GM23338 (cell line): ENCODE measurements at regions not wholly inside any gene's neighbourhood (a gene's known extent, or its start where the extent isn't known, plus 50 kb on each side); places are given as distances from the start of the nearest gene placed in this dataset.

ENCODE experiments used
- CREB1 ChIP-seq: fragments of 250-450 bp; sonication (Bioruptor Pico); IDR thresholded peaks from 2 replicates; pipeline ENCODE4 v1.5.0; 2020; ENCODE audit warnings: low read depth, mild to moderate bottlenecking, moderate library complexity
- EZH2 ChIP-seq: fragments of 200-600 bp; sonication (generic); IDR thresholded peaks from one replicate; pipeline ENCODE4 v1.8.0; 2017; ENCODE audit warnings: antibody characterized with exemption, mild to moderate bottlenecking, low read depth; ENCODE audit not compliant: unreplicated experiment
- EZH2phosphoT487 ChIP-seq: fragments of 200-600 bp; sonication (generic); IDR thresholded peaks from one replicate; pipeline ENCODE4 v1.8.1; 2018; ENCODE audit warnings: antibody characterized with exemption; ENCODE audit not compliant: unreplicated experiment
- JUNB ChIP-seq: IDR thresholded peaks from one replicate; pipeline ENCODE4 v1.6.1; 2016; ENCODE audit warnings: antibody characterized with exemption; ENCODE audit not compliant: unreplicated experiment
- POLR2AphosphoS5 ChIP-seq: IDR thresholded peaks from 2 replicates; pipeline ENCODE4 v1.6.1; 2016; ENCODE audit warnings: antibody characterized with exemption, low read depth
- STAT1 ChIP-seq: IDR thresholded peaks from one replicate; pipeline ENCODE4 v1.6.1; 2016; ENCODE audit warnings: antibody characterized with exemption; ENCODE audit not compliant: unreplicated experiment
- ZNF114 ChIP-seq: fragments of 250-450 bp; sonication (Bioruptor Pico); IDR thresholded peaks from 2 replicates; pipeline ENCODE4 v1.5.0; 2020; ENCODE audit warnings: mild to moderate bottlenecking, moderate library complexity
- ZNF331 ChIP-seq: fragments of 250-450 bp; sonication (Bioruptor Pico); IDR thresholded peaks from 2 replicates; pipeline ENCODE4 v1.5.0; 2020; ENCODE audit warnings: low read depth, mild to moderate bottlenecking, moderate library complexity
- TF ChIP-seq, protein P1 (sequence below), 2 experiments: fragments of 200-600 bp in 1 of 2; sonication (generic) in 1 of 2; conservative IDR thresholded peaks; 2 replicates each; pipeline versions ENCODE4 v1.5.1 to v1.6.1; 2016 to 2017; ENCODE audit warnings: antibody characterized with exemption in 2 of 2, low read depth in 2 of 2, mild to moderate bottlenecking in 2 of 2, moderate library complexity in 1 of 2
- TF ChIP-seq, protein P2 (sequence below): fragments of 250-450 bp; sonication (Bioruptor Pico); IDR thresholded peaks from 2 replicates; pipeline ENCODE4 v1.5.0; 2020; ENCODE audit warnings: mild to moderate bottlenecking, moderate library complexity
- TF ChIP-seq, protein P3 (sequence below): IDR thresholded peaks from one replicate; pipeline ENCODE4 v1.6.1; 2018; ENCODE audit warnings: antibody characterized with exemption; ENCODE audit not compliant: unreplicated experiment
- TF ChIP-seq, protein P4 (sequence below): IDR thresholded peaks from 2 replicates; pipeline ENCODE4 v1.6.1; 2016; ENCODE audit warnings: antibody characterized with exemption

DNA sequence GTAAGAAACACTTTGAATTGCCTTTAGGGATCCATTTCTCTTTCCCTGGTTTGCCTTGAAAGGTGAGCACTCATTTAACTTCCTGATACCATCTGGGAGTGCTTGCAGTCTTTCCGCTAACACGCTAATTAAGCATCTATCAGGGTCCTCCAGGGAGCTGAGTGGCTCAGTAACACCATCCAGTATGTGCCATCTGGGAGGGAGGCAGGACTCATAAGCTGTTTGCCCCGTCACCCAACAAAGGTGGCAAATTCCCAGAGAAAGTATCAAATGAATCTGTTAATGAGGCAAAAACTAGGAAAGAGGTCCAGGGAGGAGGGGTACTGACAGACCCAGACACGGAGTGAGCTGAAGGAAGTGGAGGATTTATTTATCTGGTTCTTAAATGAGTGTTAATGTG is 430.9 kb downstream of the HLX start:
- TF ChIP-seq, protein P1, sequence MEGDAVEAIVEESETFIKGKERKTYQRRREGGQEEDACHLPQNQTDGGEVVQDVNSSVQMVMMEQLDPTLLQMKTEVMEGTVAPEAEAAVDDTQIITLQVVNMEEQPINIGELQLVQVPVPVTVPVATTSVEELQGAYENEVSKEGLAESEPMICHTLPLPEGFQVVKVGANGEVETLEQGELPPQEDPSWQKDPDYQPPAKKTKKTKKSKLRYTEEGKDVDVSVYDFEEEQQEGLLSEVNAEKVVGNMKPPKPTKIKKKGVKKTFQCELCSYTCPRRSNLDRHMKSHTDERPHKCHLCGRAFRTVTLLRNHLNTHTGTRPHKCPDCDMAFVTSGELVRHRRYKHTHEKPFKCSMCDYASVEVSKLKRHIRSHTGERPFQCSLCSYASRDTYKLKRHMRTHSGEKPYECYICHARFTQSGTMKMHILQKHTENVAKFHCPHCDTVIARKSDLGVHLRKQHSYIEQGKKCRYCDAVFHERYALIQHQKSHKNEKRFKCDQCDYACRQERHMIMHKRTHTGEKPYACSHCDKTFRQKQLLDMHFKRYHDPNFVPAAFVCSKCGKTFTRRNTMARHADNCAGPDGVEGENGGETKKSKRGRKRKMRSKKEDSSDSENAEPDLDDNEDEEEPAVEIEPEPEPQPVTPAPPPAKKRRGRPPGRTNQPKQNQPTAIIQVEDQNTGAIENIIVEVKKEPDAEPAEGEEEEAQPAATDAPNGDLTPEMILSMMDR (conservative IDR thresholded peaks at IDR 0.05; ENCODE audit: low read depth in 2 of 2), result no peak
- TF ChIP-seq POLR2AphosphoS5 (no peak), EZH2 (no peak), CREB1 (no peak), ZNF114 (CRISPR knock-in tag) (no peak), STAT1 (no peak), EZH2phosphoT487 (no peak), JUNB (no peak), ZNF331 (no peak)
- TF ChIP-seq, protein P2, sequence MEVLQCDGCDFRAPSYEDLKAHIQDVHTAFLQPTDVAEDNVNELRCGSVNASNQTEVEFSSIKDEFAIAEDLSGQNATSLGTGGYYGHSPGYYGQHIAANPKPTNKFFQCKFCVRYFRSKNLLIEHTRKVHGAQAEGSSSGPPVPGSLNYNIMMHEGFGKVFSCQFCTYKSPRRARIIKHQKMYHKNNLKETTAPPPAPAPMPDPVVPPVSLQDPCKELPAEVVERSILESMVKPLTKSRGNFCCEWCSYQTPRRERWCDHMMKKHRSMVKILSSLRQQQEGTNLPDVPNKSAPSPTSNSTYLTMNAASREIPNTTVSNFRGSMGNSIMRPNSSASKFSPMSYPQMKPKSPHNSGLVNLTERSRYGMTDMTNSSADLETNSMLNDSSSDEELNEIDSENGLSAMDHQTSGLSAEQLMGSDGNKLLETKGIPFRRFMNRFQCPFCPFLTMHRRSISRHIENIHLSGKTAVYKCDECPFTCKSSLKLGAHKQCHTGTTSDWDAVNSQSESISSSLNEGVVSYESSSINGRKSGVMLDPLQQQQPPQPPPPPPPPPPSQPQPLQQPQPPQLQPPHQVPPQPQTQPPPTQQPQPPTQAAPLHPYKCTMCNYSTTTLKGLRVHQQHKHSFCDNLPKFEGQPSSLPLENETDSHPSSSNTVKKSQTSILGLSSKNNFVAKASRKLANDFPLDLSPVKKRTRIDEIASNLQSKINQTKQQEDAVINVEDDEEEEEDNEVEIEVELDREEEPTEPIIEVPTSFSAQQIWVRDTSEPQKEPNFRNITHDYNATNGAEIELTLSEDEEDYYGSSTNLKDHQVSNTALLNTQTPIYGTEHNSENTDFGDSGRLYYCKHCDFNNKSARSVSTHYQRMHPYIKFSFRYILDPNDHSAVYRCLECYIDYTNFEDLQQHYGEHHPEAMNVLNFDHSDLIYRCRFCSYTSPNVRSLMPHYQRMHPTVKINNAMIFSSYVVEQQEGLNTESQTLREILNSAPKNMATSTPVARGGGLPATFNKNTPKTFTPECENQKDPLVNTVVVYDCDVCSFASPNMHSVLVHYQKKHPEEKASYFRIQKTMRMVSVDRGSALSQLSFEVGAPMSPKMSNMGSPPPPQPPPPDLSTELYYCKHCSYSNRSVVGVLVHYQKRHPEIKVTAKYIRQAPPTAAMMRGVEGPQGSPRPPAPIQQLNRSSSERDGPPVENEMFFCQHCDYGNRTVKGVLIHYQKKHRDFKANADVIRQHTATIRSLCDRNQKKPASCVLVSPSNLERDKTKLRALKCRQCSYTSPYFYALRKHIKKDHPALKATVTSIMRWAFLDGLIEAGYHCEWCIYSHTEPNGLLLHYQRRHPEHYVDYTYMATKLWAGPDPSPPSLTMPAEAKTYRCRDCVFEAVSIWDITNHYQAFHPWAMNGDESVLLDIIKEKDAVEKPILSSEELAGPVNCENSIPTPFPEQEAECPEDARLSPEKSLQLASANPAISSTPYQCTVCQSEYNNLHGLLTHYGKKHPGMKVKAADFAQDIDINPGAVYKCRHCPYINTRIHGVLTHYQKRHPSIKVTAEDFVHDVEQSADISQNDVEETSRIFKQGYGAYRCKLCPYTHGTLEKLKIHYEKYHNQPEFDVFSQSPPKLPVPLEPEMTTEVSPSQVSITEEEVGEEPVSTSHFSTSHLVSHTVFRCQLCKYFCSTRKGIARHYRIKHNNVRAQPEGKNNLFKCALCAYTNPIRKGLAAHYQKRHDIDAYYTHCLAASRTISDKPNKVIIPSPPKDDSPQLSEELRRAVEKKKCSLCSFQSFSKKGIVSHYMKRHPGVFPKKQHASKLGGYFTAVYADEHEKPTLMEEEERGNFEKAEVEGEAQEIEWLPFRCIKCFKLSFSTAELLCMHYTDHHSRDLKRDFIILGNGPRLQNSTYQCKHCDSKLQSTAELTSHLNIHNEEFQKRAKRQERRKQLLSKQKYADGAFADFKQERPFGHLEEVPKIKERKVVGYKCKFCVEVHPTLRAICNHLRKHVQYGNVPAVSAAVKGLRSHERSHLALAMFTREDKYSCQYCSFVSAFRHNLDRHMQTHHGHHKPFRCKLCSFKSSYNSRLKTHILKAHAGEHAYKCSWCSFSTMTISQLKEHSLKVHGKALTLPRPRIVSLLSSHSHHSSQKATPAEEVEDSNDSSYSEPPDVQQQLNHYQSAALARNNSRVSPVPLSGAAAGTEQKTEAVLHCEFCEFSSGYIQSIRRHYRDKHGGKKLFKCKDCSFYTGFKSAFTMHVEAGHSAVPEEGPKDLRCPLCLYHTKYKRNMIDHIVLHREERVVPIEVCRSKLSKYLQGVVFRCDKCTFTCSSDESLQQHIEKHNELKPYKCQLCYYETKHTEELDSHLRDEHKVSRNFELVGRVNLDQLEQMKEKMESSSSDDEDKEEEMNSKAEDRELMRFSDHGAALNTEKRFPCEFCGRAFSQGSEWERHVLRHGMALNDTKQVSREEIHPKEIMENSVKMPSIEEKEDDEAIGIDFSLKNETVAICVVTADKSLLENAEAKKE (CRISPR knock-in tag), result no peak
- TF ChIP-seq, protein P3, sequence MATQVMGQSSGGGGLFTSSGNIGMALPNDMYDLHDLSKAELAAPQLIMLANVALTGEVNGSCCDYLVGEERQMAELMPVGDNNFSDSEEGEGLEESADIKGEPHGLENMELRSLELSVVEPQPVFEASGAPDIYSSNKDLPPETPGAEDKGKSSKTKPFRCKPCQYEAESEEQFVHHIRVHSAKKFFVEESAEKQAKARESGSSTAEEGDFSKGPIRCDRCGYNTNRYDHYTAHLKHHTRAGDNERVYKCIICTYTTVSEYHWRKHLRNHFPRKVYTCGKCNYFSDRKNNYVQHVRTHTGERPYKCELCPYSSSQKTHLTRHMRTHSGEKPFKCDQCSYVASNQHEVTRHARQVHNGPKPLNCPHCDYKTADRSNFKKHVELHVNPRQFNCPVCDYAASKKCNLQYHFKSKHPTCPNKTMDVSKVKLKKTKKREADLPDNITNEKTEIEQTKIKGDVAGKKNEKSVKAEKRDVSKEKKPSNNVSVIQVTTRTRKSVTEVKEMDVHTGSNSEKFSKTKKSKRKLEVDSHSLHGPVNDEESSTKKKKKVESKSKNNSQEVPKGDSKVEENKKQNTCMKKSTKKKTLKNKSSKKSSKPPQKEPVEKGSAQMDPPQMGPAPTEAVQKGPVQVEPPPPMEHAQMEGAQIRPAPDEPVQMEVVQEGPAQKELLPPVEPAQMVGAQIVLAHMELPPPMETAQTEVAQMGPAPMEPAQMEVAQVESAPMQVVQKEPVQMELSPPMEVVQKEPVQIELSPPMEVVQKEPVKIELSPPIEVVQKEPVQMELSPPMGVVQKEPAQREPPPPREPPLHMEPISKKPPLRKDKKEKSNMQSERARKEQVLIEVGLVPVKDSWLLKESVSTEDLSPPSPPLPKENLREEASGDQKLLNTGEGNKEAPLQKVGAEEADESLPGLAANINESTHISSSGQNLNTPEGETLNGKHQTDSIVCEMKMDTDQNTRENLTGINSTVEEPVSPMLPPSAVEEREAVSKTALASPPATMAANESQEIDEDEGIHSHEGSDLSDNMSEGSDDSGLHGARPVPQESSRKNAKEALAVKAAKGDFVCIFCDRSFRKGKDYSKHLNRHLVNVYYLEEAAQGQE, result no peak
- TF ChIP-seq, protein P4, sequence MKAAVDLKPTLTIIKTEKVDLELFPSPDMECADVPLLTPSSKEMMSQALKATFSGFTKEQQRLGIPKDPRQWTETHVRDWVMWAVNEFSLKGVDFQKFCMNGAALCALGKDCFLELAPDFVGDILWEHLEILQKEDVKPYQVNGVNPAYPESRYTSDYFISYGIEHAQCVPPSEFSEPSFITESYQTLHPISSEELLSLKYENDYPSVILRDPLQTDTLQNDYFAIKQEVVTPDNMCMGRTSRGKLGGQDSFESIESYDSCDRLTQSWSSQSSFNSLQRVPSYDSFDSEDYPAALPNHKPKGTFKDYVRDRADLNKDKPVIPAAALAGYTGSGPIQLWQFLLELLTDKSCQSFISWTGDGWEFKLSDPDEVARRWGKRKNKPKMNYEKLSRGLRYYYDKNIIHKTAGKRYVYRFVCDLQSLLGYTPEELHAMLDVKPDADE, result no peak
